Mammary epithelial cell (primary cell): ENCODE measurements at regions not wholly inside any gene's neighbourhood (a gene's known extent, or its start where the extent isn't known, plus 50 kb on each side); places are given as distances from the start of the nearest gene placed in this dataset.

Experiments used
- CTCF ChIP-seq, 2 donors: IDR thresholded peaks in 1 of 2; conservative IDR thresholded peaks in 1 of 2; 2 replicates each; pipeline ENCODE4 v1.5.1; 2011 to 2012; ENCODE audit warnings: inconsistent platforms in 2 of 2, low read length in 2 of 2, mild to moderate bottlenecking in 2 of 2, control low read depth in 1 of 2, low read depth in 1 of 2; ENCODE audit not compliant: insufficient read depth in 1 of 2; ENCODE audit errors: extremely low read depth in 1 of 2
- EZH2 ChIP-seq: IDR thresholded peaks from 2 replicates; pipeline ENCODE4 v1.6.1; 2012; ENCODE audit warnings: low read length, inconsistent platforms, borderline replicate concordance

- no peak for TF ChIP-seq CTCF (conservative IDR thresholded peaks at IDR 0.05 in 1 of 2, IDR thresholded peaks at IDR 0.05 in 1 of 2; ENCODE audit: extremely low read depth in 1 of 2, insufficient read depth in 1 of 2, low read depth in 1 of 2, low read length in 2 of 2)
- TF ChIP-seq EZH2: no peak
Observed at GRCh38 chr18:50469380-50469781, 90.5 kb upstream of the MAPK4 start.
